GM19372 (cell line): ENCODE measurements at regions not wholly inside any gene's neighbourhood (a gene's known extent, or its start where the extent isn't known, plus 50 kb on each side); places are given as distances from the start of the nearest gene placed in this dataset.
"Not testable (repeated sequence)": the region's sequence is repeated elsewhere in the genome, so short reads cannot be mapped to it uniquely, and the experiment has no call there.

ENCODE experiments used
- ATAC-seq: cut with Tn5 transposase; IDR thresholded peaks from one replicate; pipeline ENCODE4 v1.9.1; 2021; ENCODE audit warnings: mild to moderate bottlenecking, low read depth, moderate library complexity; ENCODE audit not compliant: unreplicated experiment

- ATAC-seq: no peak
Measured at GRCh38 chr4:101670897-101671296, 119.6 kb upstream of the BANK1 start.

GRCh38 chr4:101670370-101670769 lies 120.2 kb upstream of the BANK1 start:
- ATAC-seq: no peak

- no peak for ATAC-seq
Measured at GRCh38 chr4:101669832-101670188, 120.7 kb upstream of the BANK1 start.

GRCh38 chr4:101669138-101669831 lies 121.2 kb upstream of the BANK1 start:
- ATAC-seq: no peak

- ATAC-seq: no peak
Measured at GRCh38 chr4:101667348-101667747, 123.2 kb upstream of the BANK1 start.

- ATAC-seq: no peak
Measured at GRCh38 chr4:101660607-101661006, 129.9 kb upstream of the BANK1 start.

GRCh38 chr4:101655857-101656256 lies 134.7 kb upstream of the BANK1 start:
- no peak for ATAC-seq

- ATAC-seq: no peak
Measured at GRCh38 chr4:101655005-101655404, 135.5 kb upstream of the BANK1 start.

GRCh38 chr4:101651778-101652177 lies 138.8 kb upstream of the BANK1 start:
- ATAC-seq: no peak

GRCh38 chr4:101649790-101650515 lies 140.6 kb upstream of the BANK1 start:
- no peak for ATAC-seq

GRCh38 chr4:101647710-101648034 lies 142.9 kb upstream of the BANK1 start:
- no peak for ATAC-seq

GRCh38 chr4:101644516-101644915 lies 146.0 kb upstream of the BANK1 start:
- ATAC-seq: no peak

- ATAC-seq: no peak
Measured at GRCh38 chr4:101643186-101643837, 147.2 kb upstream of the BANK1 start.

GRCh38 chr4:101632766-101633165 lies 157.8 kb upstream of the BANK1 start:
- not testable (repeated sequence) for ATAC-seq

GRCh38 chr4:101630319-101630986 lies 160.1 kb upstream of the BANK1 start:
- no peak for ATAC-seq

GRCh38 chr4:101621120-101621519 lies 169.4 kb upstream of the BANK1 start:
- ATAC-seq: no peak

GRCh38 chr4:101615652-101616051 lies 174.9 kb upstream of the BANK1 start:
- ATAC-seq: no peak

- not testable (repeated sequence) for ATAC-seq
Measured at GRCh38 chr4:101606989-101607388, 183.5 kb upstream of the BANK1 start.

- ATAC-seq: no peak
Measured at GRCh38 chr4:101604976-101605375, 185.6 kb upstream of the BANK1 start.

GRCh38 chr4:101600287-101600686 lies 190.2 kb upstream of the BANK1 start:
- no peak for ATAC-seq

GRCh38 chr4:101599620-101600019 lies 190.9 kb upstream of the BANK1 start:
- ATAC-seq: no peak
